HFF-Myc (cell line): ENCODE measurements at regions not wholly inside any gene's neighbourhood (a gene's known extent, or its start where the extent isn't known, plus 50 kb on each side); places are given as distances from the start of the nearest gene placed in this dataset.

Experiments
- DNase-seq: peaks from one replicate; pipeline ENCODE4 v3.0.0-alpha.2; 2011; ENCODE audit warnings: low read depth; ENCODE audit errors: extremely low read depth
- H3K4me3 ChIP-seq: replicated peaks from 2 replicates; pipeline ENCODE4 v1.5.1; 2011; ENCODE audit warnings: low read depth, mild to moderate bottlenecking, control low read depth, low read length
- TF ChIP-seq, protein P1 (sequence below): IDR thresholded peaks from 2 replicates; pipeline ENCODE4 v1.5.1; 2012; ENCODE audit warnings: mild to moderate bottlenecking, low read depth, low read length, control low read depth; ENCODE audit errors: missing control alignments

DNA sequence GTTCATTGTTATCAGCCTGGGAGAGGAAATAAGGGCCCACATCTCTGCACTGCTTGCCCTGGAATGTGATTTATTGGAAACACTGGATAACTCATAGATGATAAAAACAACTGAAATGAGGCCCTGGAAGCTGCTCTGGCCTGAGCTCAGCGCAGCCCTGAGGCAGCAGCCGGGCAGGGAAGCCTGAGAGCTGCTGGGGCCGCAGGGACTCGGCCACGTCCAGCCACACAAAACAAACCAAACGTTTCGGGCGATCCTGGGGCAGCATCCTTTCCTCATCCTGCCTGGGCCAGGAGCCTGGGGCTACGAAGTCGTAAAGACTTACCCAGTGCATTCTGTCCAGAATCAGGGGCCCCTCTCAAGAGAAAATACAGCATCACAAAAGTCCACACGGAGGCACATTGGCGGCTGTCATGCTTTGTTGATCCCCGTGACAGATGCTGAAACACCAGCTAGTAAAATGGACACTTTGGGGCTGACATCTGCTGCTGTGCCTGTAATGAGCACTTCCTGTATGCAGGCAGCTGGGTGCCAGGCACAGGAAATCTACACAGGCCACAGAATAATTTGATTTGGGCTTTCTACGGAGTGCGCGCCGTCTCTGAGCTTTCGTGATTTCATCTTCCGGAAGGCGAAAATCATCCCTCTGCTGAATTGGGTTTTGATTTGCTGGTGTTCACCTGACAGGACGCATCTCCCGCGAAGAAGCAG lies 250.6 kb downstream of the EIPR1 start:
- no peak for DNase-seq
- TF ChIP-seq, protein P1, sequence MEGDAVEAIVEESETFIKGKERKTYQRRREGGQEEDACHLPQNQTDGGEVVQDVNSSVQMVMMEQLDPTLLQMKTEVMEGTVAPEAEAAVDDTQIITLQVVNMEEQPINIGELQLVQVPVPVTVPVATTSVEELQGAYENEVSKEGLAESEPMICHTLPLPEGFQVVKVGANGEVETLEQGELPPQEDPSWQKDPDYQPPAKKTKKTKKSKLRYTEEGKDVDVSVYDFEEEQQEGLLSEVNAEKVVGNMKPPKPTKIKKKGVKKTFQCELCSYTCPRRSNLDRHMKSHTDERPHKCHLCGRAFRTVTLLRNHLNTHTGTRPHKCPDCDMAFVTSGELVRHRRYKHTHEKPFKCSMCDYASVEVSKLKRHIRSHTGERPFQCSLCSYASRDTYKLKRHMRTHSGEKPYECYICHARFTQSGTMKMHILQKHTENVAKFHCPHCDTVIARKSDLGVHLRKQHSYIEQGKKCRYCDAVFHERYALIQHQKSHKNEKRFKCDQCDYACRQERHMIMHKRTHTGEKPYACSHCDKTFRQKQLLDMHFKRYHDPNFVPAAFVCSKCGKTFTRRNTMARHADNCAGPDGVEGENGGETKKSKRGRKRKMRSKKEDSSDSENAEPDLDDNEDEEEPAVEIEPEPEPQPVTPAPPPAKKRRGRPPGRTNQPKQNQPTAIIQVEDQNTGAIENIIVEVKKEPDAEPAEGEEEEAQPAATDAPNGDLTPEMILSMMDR, result no peak
- no peak overlapping the region for H3K4me3 ChIP-seq

DNA sequence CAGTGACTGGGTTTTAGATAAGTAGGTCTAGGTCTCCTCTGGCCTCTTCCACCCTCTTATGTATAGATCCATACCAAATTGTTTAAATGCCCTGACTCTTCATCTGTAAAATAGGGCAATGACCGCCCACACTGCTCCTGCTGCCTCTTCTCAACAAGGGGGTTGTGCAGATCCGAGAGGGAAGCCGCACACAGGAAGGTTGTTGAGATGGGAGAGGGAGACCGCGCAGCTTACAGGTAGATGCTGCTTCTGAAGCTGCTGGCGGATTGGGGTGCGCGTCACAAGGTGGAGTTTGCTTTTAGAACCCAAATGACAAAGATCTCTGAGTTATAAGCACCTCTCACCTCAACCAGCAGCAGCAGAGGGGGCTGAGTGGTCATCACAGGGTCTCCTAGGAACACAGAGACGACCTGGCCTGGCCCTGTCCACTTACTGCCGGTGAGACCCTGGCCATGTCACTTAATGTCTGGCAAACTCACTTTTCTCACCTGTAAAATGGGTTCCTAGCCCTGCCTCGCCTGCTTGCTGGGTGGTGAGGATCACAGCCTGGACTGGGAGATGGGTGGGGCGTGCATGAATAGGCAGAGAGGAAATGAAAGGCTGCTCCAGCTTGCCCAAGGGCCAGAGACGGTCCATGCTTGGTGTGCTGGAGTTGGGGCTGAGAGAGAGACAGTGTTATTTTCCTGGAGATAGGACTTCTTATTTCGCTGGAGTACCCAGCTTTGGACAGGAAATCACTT lies 251.3 kb downstream of the EIPR1 start:
- TF ChIP-seq, protein P1, result no peak
- DNase-seq, result no peak
- H3K4me3 ChIP-seq, result no peak overlapping the region

GRCh38 chr2:3125761-3126130 lies 251.9 kb downstream of the EIPR1 start:
- H3K4me3 ChIP-seq, result no peak overlapping the region
- TF ChIP-seq, protein P1, result no peak
- DNase-seq, result no peak

- TF ChIP-seq, protein P1, result no peak
- no peak for DNase-seq
- no peak overlapping the region for H3K4me3 ChIP-seq
These were observed 252.4 kb downstream of the EIPR1 start for GRCh38 chr2:3125001-3125760.

DNA sequence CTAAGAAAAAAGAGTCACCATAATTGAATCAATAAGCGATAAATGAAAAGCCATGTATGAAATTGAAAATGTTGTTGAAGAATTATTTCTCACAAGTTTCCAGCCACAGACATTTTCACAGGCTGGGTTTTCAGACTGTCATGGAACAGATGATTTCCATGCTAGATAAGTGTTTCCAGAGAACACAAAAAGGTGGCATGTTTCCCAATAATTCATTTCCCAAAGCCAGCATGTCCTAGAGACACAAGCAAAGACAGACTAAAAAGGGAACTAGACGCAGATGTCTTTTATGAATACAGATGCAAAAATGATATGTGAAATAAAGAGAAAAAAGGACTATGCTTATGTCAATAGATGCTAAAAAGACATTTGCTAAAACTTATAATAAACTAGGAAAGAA lies 255.1 kb downstream of the EIPR1 start:
- H3K4me3 ChIP-seq, result no peak overlapping the region
- TF ChIP-seq, protein P1, result no peak

GRCh38 chr2:3121601-3122000 lies 256.0 kb downstream of the EIPR1 start:
- TF ChIP-seq, protein P1, result no peak
- DNase-seq, result no peak
- no peak overlapping the region for H3K4me3 ChIP-seq

More for the DNA sequence above, 255.1 kb downstream of the EIPR1 start:
- no peak for DNase-seq
